ENCODE measurements at regions not wholly inside any gene's neighbourhood (a gene's known extent, or its start where the extent isn't known, plus 50 kb on each side); places are given as distances from the start of the nearest gene placed in this dataset.

GRCh38 chr6:102717252-102717651, 1323.7 kb downstream of the GRIK2 start:
- DNase-seq (ENCODE audit: low read depth): no peak
- TF ChIP-seq, protein P1, sequence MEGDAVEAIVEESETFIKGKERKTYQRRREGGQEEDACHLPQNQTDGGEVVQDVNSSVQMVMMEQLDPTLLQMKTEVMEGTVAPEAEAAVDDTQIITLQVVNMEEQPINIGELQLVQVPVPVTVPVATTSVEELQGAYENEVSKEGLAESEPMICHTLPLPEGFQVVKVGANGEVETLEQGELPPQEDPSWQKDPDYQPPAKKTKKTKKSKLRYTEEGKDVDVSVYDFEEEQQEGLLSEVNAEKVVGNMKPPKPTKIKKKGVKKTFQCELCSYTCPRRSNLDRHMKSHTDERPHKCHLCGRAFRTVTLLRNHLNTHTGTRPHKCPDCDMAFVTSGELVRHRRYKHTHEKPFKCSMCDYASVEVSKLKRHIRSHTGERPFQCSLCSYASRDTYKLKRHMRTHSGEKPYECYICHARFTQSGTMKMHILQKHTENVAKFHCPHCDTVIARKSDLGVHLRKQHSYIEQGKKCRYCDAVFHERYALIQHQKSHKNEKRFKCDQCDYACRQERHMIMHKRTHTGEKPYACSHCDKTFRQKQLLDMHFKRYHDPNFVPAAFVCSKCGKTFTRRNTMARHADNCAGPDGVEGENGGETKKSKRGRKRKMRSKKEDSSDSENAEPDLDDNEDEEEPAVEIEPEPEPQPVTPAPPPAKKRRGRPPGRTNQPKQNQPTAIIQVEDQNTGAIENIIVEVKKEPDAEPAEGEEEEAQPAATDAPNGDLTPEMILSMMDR (IDR thresholded peaks at IDR 0.05; ENCODE audit: insufficient read depth, low read length): no peak
- H3K4me3 ChIP-seq (ENCODE audit: low read depth, low read length): no peak overlapping the region

DNA sequence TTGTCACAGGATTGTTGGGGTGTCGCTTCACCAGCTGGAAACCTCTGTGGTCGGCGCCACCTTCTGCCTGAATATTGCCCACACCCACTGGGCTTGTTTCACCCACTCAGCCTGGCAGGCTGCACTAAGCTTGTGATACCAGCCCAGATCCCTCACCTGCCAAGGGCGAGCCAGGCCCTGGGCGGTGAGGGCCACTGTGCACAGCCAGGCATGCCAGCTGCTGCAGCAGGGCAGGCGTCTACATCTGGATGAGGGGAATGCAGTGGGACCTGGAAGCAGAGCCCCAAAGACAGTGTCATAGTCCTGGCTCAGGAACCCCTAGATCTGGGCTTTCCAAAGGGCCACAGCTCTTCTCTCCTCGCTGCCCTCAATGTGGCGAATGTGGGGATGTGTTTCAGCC, 1307.5 kb downstream of the GRIK2 start:
- H3K4me3 ChIP-seq (ENCODE audit: low read depth, low read length): no peak overlapping the region
- DNase-seq (ENCODE audit: low read depth): no peak
- TF ChIP-seq, protein P1 (IDR thresholded peaks at IDR 0.05; ENCODE audit: insufficient read depth, low read length): no peak

- no peak overlapping the region for H3K4me3 ChIP-seq (ENCODE audit: low read depth, low read length)
- TF ChIP-seq, protein P1 (IDR thresholded peaks at IDR 0.05; ENCODE audit: insufficient read depth, low read length): no peak
- no peak for DNase-seq (ENCODE audit: low read depth)
These were observed 1293.0 kb downstream of the GRIK2 start for GRCh38 chr6:102686461-102686860.

- no peak for DNase-seq (ENCODE audit: low read depth)
- TF ChIP-seq, protein P1 (IDR thresholded peaks at IDR 0.05; ENCODE audit: insufficient read depth, low read length): no peak
- no peak overlapping the region for H3K4me3 ChIP-seq (ENCODE audit: low read depth, low read length)
These were observed 1286.9 kb downstream of the GRIK2 start for GRCh38 chr6:102680413-102680812.

GRCh38 chr6:102679865-102680264, 1286.4 kb downstream of the GRIK2 start:
- H3K4me3 ChIP-seq (ENCODE audit: low read depth, low read length): no peak overlapping the region
- DNase-seq (ENCODE audit: low read depth): no peak
- TF ChIP-seq, protein P1 (IDR thresholded peaks at IDR 0.05; ENCODE audit: insufficient read depth, low read length): no peak

DNA sequence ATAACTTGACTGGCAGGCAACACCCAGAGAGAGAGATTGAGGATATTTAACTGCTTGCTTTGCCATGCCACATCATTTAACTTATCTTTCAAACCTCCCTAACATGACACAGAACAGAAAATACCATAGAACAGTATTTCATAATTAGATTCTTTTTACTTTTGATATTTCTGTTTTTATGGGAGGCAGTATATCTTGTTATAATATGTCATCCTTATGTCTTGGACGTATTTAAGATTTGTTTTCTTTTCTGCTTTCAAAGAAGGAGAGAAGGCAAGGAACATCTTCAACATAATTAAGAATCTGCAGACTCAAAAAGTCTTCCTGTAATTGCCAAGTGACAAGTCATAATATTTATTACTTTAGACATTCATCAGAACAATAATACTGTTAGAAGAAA, 1283.7 kb downstream of the GRIK2 start:
- no peak overlapping the region for H3K4me3 ChIP-seq (ENCODE audit: low read depth, low read length)
- no peak for DNase-seq (ENCODE audit: low read depth)
- TF ChIP-seq, protein P1 (IDR thresholded peaks at IDR 0.05; ENCODE audit: insufficient read depth, low read length): no peak

GRCh38 chr6:102670735-102671134, 1277.2 kb downstream of the GRIK2 start:
- no peak overlapping the region for H3K4me3 ChIP-seq (ENCODE audit: low read depth, low read length)
- TF ChIP-seq, protein P1 (IDR thresholded peaks at IDR 0.05; ENCODE audit: insufficient read depth, low read length): no peak
- no peak for DNase-seq (ENCODE audit: low read depth)
